ENCODE measurements at regions not wholly inside any gene's neighbourhood (a gene's known extent, or its start where the extent isn't known, plus 50 kb on each side); places are given as distances from the start of the nearest gene placed in this dataset.

DNA sequence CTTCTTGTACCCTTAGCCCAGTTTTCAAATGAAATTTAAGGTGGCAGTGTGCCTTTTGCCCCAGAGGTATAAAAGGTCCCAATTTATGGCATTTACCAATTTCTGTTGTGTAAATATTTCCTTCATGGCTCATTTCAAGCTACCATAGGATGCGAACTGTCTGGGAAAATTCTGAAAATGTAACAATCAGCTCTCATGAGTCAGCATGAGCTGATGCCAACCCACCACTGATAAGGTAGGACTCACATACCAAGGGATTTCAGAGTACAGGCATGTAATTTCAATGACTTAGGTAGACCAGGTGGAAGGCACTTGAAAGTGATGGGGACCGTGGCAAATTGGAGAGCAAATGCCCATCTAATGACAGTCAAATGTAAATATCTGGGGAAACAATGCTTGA lies 169.5 kb downstream of the TTC8 start:
- Histone ChIP-seq H3K27ac (no peak overlapping the region), H3K4me3 (no peak overlapping the region), H3K27me3 (no peaks in the 10 kb centered on the region), H3K4me1 (no peaks in the 10 kb centered on the region), H3K36me3 (no peaks in the 10 kb centered on the region), H3K9me3 (replicated peaks) (no peaks in the 10 kb centered on the region)
- DNase-seq: no peak

DNA sequence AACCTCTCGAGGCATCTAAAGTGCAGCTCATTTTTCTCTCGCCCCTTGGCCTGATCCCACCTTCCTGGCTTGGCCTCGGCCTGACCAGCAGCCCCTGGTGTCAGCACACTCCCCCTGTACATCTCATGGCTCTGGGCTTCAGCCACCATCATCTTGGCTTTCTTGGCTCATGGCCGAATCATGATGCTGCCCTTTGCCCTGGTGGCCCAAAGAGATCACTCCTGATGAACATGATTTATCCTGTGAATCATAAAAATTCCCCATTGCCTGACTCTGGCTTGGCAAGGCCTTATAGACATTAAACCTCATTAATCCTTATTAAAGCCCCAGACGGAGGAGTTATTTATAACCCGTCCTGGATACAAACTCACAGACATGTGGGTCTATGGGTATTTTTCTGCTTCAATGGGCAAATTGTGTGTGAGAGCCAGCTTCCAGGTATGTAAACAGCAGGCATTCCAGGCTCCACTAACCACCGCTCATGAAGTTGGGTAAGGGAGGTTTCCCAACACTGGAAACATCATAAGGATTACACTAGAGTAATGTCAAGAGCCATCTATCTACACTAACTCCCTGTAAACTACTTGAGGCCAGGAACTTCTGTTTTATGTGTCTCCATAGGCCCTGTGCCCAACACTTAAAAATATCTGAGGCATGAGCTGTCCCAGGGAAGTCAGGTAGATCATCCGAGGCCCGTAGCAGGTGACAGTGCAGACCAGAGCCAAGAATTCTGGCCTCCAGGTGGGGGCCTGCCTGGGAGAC lies 171.2 kb downstream of the TTC8 start:
- Histone ChIP-seq H3K4me3 (no peak overlapping the region), H3K36me3 (no peaks in the 10 kb centered on the region), H3K27me3 (no peaks in the 10 kb centered on the region), H3K9me3 (replicated peaks) (no peaks in the 10 kb centered on the region), H3K4me1 (no peaks in the 10 kb centered on the region), H3K27ac (no peak overlapping the region)
- DNase-seq: no peak

DNA sequence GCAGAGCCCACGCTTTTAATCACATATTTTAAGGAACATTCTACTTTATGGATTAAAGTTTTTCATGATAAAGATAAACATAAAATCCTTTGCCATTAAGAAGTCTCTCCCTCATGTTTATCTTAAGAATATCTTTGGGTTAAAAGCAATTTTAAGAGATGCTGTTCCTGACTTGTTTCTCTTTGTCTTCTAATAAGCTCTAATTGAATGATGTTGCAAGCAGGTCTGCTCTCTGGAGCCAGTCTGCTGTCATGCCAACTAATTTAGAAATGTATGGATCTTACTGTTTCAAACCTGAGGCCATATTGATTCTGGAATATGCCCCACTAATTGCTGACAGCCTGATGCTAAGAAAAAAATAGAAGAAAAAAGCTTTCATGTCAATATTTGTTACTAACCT lies 173.6 kb downstream of the TTC8 start:
- Histone ChIP-seq H3K27ac (no peak overlapping the region), H3K36me3 (no peaks in the 10 kb centered on the region), H3K9me3 (replicated peaks) (no peaks in the 10 kb centered on the region), H3K4me3 (no peak overlapping the region), H3K4me1 (no peaks in the 10 kb centered on the region), H3K27me3 (no peaks in the 10 kb centered on the region)
- DNase-seq: no peak

DNA sequence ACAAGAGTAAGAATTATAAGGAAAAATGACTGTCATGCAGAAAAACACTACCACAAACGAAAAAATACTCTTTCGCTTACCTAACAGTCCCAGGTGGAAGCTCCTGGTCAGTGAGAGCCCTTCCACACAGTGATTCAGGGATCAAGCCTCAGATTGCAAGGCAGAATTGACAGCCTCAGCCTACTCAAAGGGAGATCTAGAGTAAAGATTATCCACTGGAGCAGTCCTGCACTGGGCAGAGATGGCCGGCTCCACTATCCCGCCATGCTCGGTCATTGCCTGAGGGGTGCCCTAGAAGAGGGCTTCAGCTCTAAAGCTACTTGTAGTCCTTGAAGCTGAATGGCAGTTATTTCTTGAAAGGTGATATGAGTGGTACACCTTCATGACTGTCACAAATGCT lies 174.7 kb downstream of the TTC8 start:
- H3K4me3 ChIP-seq: no peak overlapping the region
- H3K36me3 ChIP-seq: no peaks in the 10 kb centered on the region
- no peak overlapping the region for H3K27ac ChIP-seq
- H3K27me3 ChIP-seq: no peaks in the 10 kb centered on the region
- no peaks in the 10 kb centered on the region for H3K4me1 ChIP-seq
- H3K9me3 ChIP-seq (replicated peaks): no peaks in the 10 kb centered on the region
- no peak for DNase-seq

DNA sequence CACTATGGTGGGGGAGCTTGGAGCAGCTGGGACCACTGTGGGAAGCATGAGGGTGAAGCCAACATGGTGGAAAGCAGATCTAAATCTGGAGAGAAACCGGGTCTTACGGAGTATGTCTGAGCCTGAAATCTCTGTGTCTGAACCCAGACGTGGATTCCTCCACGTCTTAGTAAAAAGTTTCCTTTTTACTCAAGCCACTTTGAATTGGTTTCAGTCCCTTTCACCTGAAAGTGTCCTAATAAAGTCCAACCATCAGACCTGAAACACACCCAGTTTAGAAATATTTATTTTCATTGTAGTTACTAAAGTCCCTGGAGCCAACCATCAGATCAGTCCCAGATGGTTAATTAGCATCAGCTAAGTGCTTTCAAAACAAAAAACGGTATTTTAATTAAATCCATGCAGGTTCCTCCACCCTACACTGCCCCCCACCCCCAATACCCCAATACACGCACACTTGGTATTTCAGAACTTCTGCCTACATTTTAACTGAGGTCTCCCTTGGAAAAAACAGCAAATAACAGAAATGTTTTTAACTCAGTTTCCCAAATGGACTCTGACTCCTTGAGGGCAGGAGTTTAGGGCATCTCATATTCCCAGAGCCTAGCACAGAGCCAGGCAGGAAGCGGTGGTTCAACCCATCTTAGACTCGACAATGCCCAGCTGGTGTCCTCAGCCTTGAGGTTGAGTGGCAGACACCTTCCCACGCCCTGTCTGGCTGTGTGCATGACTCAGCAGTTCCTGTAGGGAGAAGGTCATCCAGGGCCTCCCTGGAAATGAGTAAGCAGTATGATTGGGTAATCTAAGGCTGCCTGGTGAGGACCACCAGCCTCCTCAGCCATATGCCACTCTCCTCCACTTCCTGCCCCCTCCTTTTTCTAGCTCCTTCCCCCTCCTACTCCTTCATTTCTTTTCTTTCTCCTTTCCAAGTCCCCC lies 175.8 kb downstream of the TTC8 start:
- no peaks in the 10 kb centered on the region for H3K9me3 ChIP-seq (replicated peaks)
- no peak overlapping the region for H3K27ac ChIP-seq
- no peak overlapping the region for H3K4me3 ChIP-seq
- H3K4me1 ChIP-seq: no peaks in the 10 kb centered on the region
- H3K27me3 ChIP-seq: no peaks in the 10 kb centered on the region
- peak; percentile 19 to 21 for DNase-seq
- no peaks in the 10 kb centered on the region for H3K36me3 ChIP-seq

DNA sequence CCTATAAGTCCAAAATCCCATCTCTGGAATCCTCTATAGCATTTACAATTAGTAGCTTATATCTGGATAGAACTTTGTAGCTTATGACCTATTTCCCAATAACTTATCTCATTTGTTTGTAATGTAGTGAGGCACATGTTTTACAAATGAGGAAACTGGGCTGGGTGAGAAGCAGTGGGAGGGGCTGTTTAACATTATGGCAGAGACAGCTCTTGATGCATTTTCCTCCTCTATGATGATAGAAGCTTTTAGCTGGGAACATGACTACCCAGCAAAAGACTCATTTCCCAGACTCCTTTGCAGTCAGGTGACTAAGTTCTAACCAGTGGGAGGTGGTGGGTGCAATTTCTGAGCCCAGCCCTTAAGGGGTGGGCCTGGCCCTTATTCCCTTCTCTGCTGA lies 179.7 kb downstream of the TTC8 start:
- H3K36me3 ChIP-seq: no peaks in the 10 kb centered on the region
- no peaks in the 10 kb centered on the region for H3K27me3 ChIP-seq
- H3K4me1 ChIP-seq: no peaks in the 10 kb centered on the region
- no peaks in the 10 kb centered on the region for H3K9me3 ChIP-seq (replicated peaks)
- H3K4me3 ChIP-seq: no peak overlapping the region
- no peak overlapping the region for H3K27ac ChIP-seq
- no peak for DNase-seq

DNA sequence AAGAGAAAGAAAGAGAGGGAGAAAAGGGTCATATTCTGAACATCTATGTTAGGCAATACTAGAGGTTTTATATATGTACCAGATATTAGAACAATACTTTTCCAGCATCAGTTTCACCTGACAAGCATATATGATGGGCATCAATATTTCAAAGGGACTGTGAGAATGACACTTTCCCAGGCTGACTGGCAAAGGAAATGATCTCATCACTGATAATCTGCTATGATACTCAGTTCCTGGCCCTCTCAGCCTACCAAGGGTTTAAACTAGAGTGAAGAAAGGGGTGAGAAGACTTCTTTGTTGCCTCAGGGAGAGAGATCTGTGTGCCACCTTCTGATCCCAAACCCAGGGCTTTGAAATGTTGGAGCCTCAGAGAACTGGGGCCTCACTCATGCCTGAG lies 183.5 kb downstream of the TTC8 start:
- H3K27ac ChIP-seq: no peak overlapping the region
- H3K9me3 ChIP-seq (replicated peaks): no peaks in the 10 kb centered on the region
- no peak for DNase-seq
- H3K4me3 ChIP-seq: no peak overlapping the region
- no peaks in the 10 kb centered on the region for H3K36me3 ChIP-seq
- H3K4me1 ChIP-seq: no peaks in the 10 kb centered on the region
- no peaks in the 10 kb centered on the region for H3K27me3 ChIP-seq

DNA sequence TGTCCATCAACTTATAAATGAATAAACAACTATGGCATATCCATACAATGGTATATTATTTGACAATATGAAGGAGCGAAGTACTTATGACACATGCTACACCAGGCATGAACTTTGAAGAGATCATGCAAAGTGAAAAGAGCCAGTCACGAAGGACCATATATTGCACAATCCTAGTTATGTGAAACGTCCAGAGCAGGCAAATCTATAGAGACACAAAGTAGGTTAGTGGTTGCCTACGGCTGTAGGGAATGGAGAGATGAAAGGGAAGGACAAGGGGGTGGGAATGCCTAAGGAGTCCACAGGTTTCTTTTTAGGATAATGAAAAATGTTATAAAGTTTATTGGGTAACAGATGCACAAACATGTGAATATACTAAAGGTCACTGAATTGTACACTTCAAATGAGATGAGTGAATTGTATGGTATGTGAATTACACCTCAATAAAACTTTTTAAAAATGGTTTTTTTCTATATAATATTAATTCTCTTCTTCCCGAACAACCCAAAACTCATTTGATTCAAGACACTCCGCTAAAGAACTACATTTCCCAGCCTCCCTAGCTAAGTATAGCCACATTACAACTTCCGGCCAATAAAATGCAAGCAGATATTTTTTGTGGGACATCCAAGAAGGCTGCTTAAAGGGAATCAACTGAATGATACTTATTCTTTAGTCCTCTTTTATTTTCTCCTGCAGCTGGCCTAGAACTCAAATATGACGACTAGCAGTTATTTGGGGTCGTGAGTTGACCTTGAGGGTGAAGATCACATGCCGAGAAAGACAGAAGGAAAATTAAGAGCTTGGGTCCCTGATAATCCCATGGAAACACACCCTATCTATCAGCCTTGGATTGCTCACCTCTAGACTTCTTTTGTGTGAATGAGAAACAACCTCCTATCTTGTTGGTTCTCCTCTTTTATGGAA lies 187.2 kb downstream of the TTC8 start:
- Histone ChIP-seq H3K27ac (no peak overlapping the region), H3K27me3 (no peaks in the 10 kb centered on the region), H3K4me3 (peak overlapping the region; percentile 37), H3K9me3 (replicated peaks) (no peaks in the 10 kb centered on the region), H3K4me1 (no peaks in the 10 kb centered on the region; the same call in 1 of the 2 replicates), H3K36me3 (no peaks in the 10 kb centered on the region)
- DNase-seq: no peak

DNA sequence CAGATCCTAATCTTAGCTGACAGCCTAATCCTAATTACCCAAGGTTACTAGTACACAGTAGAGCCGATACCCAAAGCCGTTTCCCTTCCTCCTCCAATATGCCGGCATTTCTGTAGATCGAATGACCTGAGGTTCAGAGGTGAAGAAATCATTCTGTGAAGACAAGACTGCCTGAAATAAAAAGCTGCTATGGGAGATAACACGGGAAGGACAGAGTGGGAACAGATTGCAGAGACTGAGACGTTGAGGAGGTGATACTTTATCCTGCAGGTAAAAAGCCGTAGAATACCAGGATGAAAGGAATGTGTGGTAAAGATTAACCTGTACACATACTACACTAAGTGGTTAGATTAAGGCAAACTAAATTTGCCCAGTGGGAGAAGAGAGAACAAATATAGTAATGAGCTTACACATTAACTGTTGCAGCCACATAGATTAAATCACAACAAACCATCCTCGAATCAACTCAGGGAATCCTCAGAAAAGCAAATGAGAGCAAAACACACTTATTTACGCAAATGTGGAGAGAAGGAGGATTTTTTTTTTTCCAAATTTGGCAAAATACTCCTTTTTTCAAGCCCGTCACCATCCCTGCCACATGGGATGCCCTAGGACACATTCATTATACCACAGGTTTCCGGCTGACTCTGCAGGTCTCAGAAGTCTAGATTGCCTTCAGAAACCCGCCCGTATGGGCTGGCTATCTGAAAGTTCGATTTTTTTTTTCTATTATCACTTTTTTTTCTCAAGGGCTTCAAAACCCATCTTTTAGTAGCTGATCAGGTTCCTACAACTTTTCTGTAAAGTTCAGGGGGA lies 188.0 kb downstream of the TTC8 start:
- no peaks in the 10 kb centered on the region for H3K9me3 ChIP-seq (replicated peaks)
- no peaks in the 10 kb centered on the region; the same call in 1 of the 2 replicates for H3K4me1 ChIP-seq
- peak overlapping the region; percentile 45 for H3K4me3 ChIP-seq
- no peaks in the 10 kb centered on the region for H3K27me3 ChIP-seq
- DNase-seq: no peak
- H3K27ac ChIP-seq: no peak overlapping the region
- H3K36me3 ChIP-seq: no peaks in the 10 kb centered on the region

DNA sequence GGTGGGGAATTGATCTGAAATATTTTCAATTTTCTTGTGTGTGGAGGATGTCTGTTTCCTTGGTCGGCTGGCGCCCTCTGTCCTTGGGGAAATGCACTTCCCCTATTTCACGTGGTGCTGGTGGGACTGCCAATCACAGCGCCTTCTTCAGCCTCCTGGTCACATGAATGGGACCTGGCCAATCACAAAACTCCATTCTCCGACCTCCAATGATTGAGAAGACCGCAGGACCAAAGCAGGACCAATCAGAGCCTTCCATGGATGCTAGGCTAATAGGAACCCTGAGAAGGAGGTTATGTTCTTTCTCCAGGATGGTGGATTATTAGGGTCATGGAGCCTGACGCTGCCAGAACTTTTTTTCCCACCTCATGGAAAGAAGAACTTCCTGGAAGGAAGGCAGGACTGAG lies 188.7 kb downstream of the TTC8 start:
- Histone ChIP-seq H3K4me1 (no peaks in the 10 kb centered on the region; the same call in 1 of the 2 replicates), H3K4me3 (peak overlapping the region; percentile 45)
- peak; percentile 75 to 80 for DNase-seq

DNA sequence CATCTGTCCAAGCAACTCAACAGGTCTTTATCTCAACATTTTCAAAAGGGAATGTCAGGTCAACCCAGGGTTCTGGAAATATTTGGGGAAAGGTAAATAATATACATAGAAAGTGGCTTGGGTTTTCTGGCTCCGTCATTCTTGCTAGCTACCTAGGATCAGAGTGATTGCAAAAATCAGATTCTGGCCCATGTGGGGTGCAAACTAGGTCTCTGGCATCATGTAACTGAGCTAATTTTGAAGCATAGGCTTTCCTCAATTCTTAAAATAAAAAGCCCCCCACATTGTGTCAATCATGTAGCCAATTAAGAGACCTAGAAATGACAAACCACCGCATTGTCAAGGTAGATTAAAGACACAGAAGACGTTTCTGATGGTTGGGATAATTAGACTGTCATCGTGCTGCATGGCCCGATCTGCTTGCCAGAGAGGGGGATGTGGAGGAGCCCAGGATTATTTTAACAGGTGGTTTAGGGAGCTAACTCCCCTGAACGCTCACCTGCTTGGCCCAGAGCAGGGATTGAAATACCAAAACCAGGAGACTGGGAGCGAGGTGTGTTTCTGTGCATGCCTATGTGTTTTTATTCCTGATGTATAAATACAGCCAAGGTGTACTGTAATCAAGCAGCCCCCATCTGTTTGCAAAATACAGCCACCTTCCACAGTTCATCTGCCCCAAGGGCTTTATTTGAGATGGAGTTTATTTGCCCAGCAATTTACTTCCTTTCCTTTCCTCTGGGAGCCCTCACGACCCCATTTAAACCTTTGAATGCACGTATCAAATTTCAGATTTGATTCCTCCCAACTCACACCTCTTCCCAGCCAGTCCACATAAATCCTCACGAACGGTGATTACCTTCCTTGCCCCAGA lies 189.5 kb downstream of the TTC8 start:
- Histone ChIP-seq H3K36me3 (no peaks in the 10 kb centered on the region), H3K27me3 (no peaks in the 10 kb centered on the region), H3K4me3 (peak overlapping the region; percentile 45), H3K4me1 (no peaks in the 10 kb centered on the region; the same call in 1 of the 2 replicates), H3K9me3 (replicated peaks) (no peaks in the 10 kb centered on the region), H3K27ac (no peak overlapping the region)
- DNase-seq: no peak

More for the DNA sequence above, 188.7 kb downstream of the TTC8 start:
- H3K9me3 ChIP-seq (replicated peaks): no peaks in the 10 kb centered on the region
- H3K27me3 ChIP-seq: no peaks in the 10 kb centered on the region
- H3K36me3 ChIP-seq: no peaks in the 10 kb centered on the region
- no peak overlapping the region for H3K27ac ChIP-seq

DNA sequence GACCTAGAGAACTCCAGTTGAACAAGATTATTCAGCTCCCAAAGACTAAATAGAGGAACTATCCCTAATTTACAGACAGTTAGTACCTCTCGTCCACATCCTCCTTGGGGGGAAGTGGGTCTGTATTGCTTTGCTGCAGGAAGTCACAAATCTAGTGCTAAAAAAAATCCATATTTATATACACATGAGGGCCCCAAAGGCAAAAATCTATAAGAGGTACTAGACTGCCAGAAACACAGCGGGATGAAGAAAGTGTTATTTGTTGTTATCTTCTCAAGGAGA lies 190.1 kb downstream of the TTC8 start:
- H3K36me3 ChIP-seq: no peaks in the 10 kb centered on the region
- DNase-seq: no peak
- H3K27ac ChIP-seq: no peak overlapping the region
- no peaks in the 10 kb centered on the region; the same call in 1 of the 2 replicates for H3K4me1 ChIP-seq
- H3K9me3 ChIP-seq (replicated peaks): no peaks in the 10 kb centered on the region
- H3K27me3 ChIP-seq: no peaks in the 10 kb centered on the region
- H3K4me3 ChIP-seq: no peak overlapping the region

DNA sequence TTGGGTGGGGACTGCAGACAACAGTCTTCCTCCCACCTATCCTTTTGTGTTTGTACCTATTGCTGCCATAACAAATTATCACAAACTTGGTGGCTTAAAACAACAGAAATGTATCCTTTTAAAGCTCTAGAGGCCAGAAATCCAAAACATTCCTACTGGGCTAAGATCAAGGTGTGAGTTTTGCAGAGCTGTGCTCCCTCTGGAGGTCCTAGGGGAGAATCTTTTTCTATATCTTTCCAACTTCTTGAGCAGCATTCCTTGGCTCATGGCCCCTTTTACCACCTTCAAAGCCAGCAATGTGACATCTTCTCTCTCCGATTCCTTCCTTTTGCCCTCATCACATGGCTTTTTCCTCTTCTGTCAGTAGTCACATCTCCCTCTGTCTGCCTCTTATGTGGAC lies 190.6 kb downstream of the TTC8 start:
- H3K27me3 ChIP-seq: no peaks in the 10 kb centered on the region
- no peak overlapping the region for H3K27ac ChIP-seq
- no peaks in the 10 kb centered on the region for H3K9me3 ChIP-seq (replicated peaks)
- no peak overlapping the region for H3K4me3 ChIP-seq
- no peaks in the 10 kb centered on the region; the same call in 1 of the 2 replicates for H3K4me1 ChIP-seq
- no peaks in the 10 kb centered on the region for H3K36me3 ChIP-seq
- no peak for DNase-seq

Measured in SJCRH30 (cell line).